ENCODE measurements at regions not wholly inside any gene's neighbourhood (a gene's known extent, or its start where the extent isn't known, plus 50 kb on each side); places are given as distances from the start of the nearest gene placed in this dataset.

- Histone ChIP-seq H3K27me3 (ENCODE audit: control insufficient read depth, insufficient read depth, low read length) (no peaks in the 10 kb centered on the region), H3K9me3 (ENCODE audit: control insufficient read depth, insufficient read depth, low read depth, low read length) (no peaks in the 10 kb centered on the region), H2AFZ (ENCODE audit: low read length) (no peak overlapping the region), H3K36me3 (ENCODE audit: control insufficient read depth, insufficient read depth, low read length) (no peaks in the 10 kb centered on the region), H3K4me3 (replicated peaks in 1 of 4; ENCODE audit: control extremely low read depth in 1 of 4, insufficient read depth in 1 of 4, low read depth in 3 of 4, low read length in 4 of 4) (no peak overlapping the region), H3K79me2 (ENCODE audit: control insufficient read depth, insufficient read depth, low read length) (no peaks in the 10 kb centered on the region), H3K4me1 (ENCODE audit: control insufficient read depth, extremely low read depth, insufficient read depth, low read length) (peaks cover 3% of the 10 kb centered on the region), H4K20me1 (ENCODE audit: control insufficient read depth, extremely low read depth, insufficient read depth, low read length) (no peaks in the 10 kb centered on the region), H3K27ac (ENCODE audit: insufficient read depth, low read length) (no peak overlapping the region), H3K4me2 (ENCODE audit: extremely low read depth, insufficient read depth, low read length) (no peak overlapping the region), H3K9ac (ENCODE audit: insufficient read depth, low read length) (no peak overlapping the region)
- no peak for TF ChIP-seq CTCF (conservative IDR thresholded peaks at IDR 0.05 in 1 of 2, IDR thresholded peaks at IDR 0.05 in 1 of 2; ENCODE audit: low read depth in 1 of 2, low read length in 2 of 2)
- no peak for TF ChIP-seq EZH2 (IDR thresholded peaks at IDR 0.05; ENCODE audit: low read length, missing control alignments)
- no peak for DNase-seq (ENCODE audit: low read depth in 2 of 2)
These were observed 99.3 kb upstream of the LRATD1 start for GRCh38 chr2:14533131-14533757.

DNA sequence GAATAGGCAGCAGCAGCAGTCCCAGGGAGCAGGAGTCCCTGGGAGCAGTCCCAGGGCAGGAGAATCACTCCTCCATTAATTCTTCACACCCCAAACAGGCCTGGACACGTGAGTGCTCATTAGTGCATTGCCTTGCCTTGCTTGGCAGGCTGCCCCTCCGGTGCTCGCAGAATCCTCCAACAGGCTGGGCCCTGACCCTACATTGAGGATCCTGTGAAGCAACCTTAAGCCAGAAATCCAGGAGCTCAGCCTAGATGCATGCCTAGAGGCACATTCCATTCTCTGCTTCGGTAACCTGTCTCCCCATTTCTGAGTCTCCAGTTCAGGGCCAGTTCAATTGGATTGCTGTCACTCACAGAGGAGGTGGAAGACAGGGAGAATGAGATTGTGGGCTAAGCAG lies 97.4 kb upstream of the LRATD1 start:
- no peak for DNase-seq (ENCODE audit: low read depth in 2 of 2)
- no peaks in the 10 kb centered on the region for H3K27me3 ChIP-seq (ENCODE audit: control insufficient read depth, insufficient read depth, low read length)
- H3K4me2 ChIP-seq (ENCODE audit: extremely low read depth, insufficient read depth, low read length): no peak overlapping the region
- no peak overlapping the region for H3K4me3 ChIP-seq (replicated peaks in 1 of 4; ENCODE audit: control extremely low read depth in 1 of 4, insufficient read depth in 1 of 4, low read depth in 3 of 4, low read length in 4 of 4)
- no peaks in the 10 kb centered on the region for H3K4me1 ChIP-seq (ENCODE audit: control insufficient read depth, extremely low read depth, insufficient read depth, low read length)
- no peak overlapping the region for H3K27ac ChIP-seq (ENCODE audit: insufficient read depth, low read length)
- no peaks in the 10 kb centered on the region for H3K9me3 ChIP-seq (ENCODE audit: control insufficient read depth, insufficient read depth, low read depth, low read length)
- H4K20me1 ChIP-seq (ENCODE audit: control insufficient read depth, extremely low read depth, insufficient read depth, low read length): no peaks in the 10 kb centered on the region
- TF ChIP-seq EZH2 (IDR thresholded peaks at IDR 0.05; ENCODE audit: low read length, missing control alignments): no peak
- TF ChIP-seq CTCF (conservative IDR thresholded peaks at IDR 0.05 in 1 of 2, IDR thresholded peaks at IDR 0.05 in 1 of 2; ENCODE audit: low read depth in 1 of 2, low read length in 2 of 2): no peak
- no peaks in the 10 kb centered on the region for H3K36me3 ChIP-seq (ENCODE audit: control insufficient read depth, insufficient read depth, low read length)
- H3K9ac ChIP-seq (ENCODE audit: insufficient read depth, low read length): no peak overlapping the region
- no peak overlapping the region for H2AFZ ChIP-seq (ENCODE audit: low read length)
- H3K79me2 ChIP-seq (ENCODE audit: control insufficient read depth, insufficient read depth, low read length): no peaks in the 10 kb centered on the region

GRCh38 chr2:14536976-14537375 lies 95.5 kb upstream of the LRATD1 start:
- H3K9me3 ChIP-seq (ENCODE audit: control insufficient read depth, insufficient read depth, low read depth, low read length): no peaks in the 10 kb centered on the region
- H3K36me3 ChIP-seq (ENCODE audit: control insufficient read depth, insufficient read depth, low read length): no peaks in the 10 kb centered on the region
- no peaks in the 10 kb centered on the region for H3K4me1 ChIP-seq (ENCODE audit: control insufficient read depth, extremely low read depth, insufficient read depth, low read length)
- H3K9ac ChIP-seq (ENCODE audit: insufficient read depth, low read length): no peak overlapping the region
- no peaks in the 10 kb centered on the region for H3K79me2 ChIP-seq (ENCODE audit: control insufficient read depth, insufficient read depth, low read length)
- TF ChIP-seq EZH2 (IDR thresholded peaks at IDR 0.05; ENCODE audit: low read length, missing control alignments) (no peak), CTCF (conservative IDR thresholded peaks at IDR 0.05 in 1 of 2, IDR thresholded peaks at IDR 0.05 in 1 of 2; ENCODE audit: low read depth in 1 of 2, low read length in 2 of 2) (no peak)
- no peaks in the 10 kb centered on the region for H3K27me3 ChIP-seq (ENCODE audit: control insufficient read depth, insufficient read depth, low read length)
- no peaks in the 10 kb centered on the region for H4K20me1 ChIP-seq (ENCODE audit: control insufficient read depth, extremely low read depth, insufficient read depth, low read length)
- DNase-seq (ENCODE audit: low read depth in 2 of 2): no peak
- no peak overlapping the region for H3K27ac ChIP-seq (ENCODE audit: insufficient read depth, low read length)
- no peak overlapping the region for H3K4me2 ChIP-seq (ENCODE audit: extremely low read depth, insufficient read depth, low read length)
- H2AFZ ChIP-seq (ENCODE audit: low read length): no peak overlapping the region
- H3K4me3 ChIP-seq (replicated peaks in 1 of 4; ENCODE audit: control extremely low read depth in 1 of 4, insufficient read depth in 1 of 4, low read depth in 3 of 4, low read length in 4 of 4): no peak overlapping the region
